A549 (cell line): ENCODE measurements at regions not wholly inside any gene's neighbourhood (a gene's known extent, or its start where the extent isn't known, plus 50 kb on each side); places are given as distances from the start of the nearest gene placed in this dataset.

Source experiments
- ATAC-seq, 2 experiments: fragments of 200-7000 bp in 1 of 2; fragments of >200 bp in 1 of 2; cut with Nextera tagmentation in 1 of 2; cut with Tn5 transposase in 1 of 2; 3 replicates each; pipeline versions ENCODE4 v1.8.0 to v1.9.1; 2018 to 2020; ENCODE audit warnings: mild to moderate bottlenecking in 1 of 2, moderate library complexity in 1 of 2
- CTCF ChIA-PET: fragments of 300-600 bp; sonication (Branson Sonifier 250); formaldehyde crosslinking; extraction: SDS; loops from one replicate; lab custom pipeline; 2021; ENCODE audit warnings: antibody characterized with exemption, inconsistent platforms; lab: Yijun Ruan, JAX
- POLR2A ChIA-PET: fragments of 350-600 bp; formaldehyde crosslinking; extraction: SDS; loops from one replicate; lab custom pipeline; 2021; ENCODE audit warnings: antibody characterized with exemption, inconsistent platforms; lab: Yijun Ruan, JAX
- DNase-seq, 2 experiments: peaks; one replicate each; pipeline versions ENCODE4 v3.0.0 to v3.0.0-alpha.2; 2011 to 2016; ENCODE audit warnings: low read depth in 1 of 2, low spot score in 1 of 2
- FAIRE-seq: peaks from 2 replicates; lab custom pipeline; 2011; peaks lifted over from hg19 to GRCh38; lab: Jason Lieb, UNC
- H3K27ac ChIP-seq, 2 experiments: fragments of >200 bp; sonication (Bioruptor Twin); formaldehyde crosslinking; 3 replicates each; pipeline ENCODE4 v1.5.1; 2016 to 2017
- H3K4me1 ChIP-seq: fragments of >200 bp; sonication (Bioruptor Twin); formaldehyde crosslinking; 3 replicates; pipeline ENCODE4 v1.6.1; 2016
- H3K4me2 ChIP-seq: fragments of >200 bp; sonication (Bioruptor Twin); formaldehyde crosslinking; 3 replicates; pipeline ENCODE4 v1.6.1; 2016
- H3K4me3 ChIP-seq: fragments of >200 bp; sonication (Bioruptor Twin); formaldehyde crosslinking; 3 replicates; pipeline ENCODE4 v1.5.1; 2016
- H3K9me3 ChIP-seq: fragments of >200 bp; sonication (Bioruptor Twin); formaldehyde crosslinking; 3 replicates; pipeline ENCODE4 v1.6.1; 2016
- CBX2 ChIP-seq: fragments of 200-600 bp; sonication (generic); IDR thresholded peaks from 2 replicates; pipeline ENCODE4 v1.6.1; 2016; ENCODE audit warnings: low read depth, mild to moderate bottlenecking, borderline replicate concordance
- CEBPB ChIP-seq, 2 experiments: fragments of >200 bp in 1 of 2; sonication (Bioruptor Twin) in 1 of 2; formaldehyde crosslinking in 1 of 2; IDR thresholded peaks; 2 replicates each; pipeline ENCODE4 v1.6.1; 2012 to 2016
- CHD4 ChIP-seq: fragments of 200-600 bp; sonication (generic); IDR thresholded peaks from 2 replicates; pipeline ENCODE4 v1.6.1; 2016; ENCODE audit warnings: antibody characterized with exemption, mild to moderate bottlenecking, borderline replicate concordance
- CTCF ChIP-seq: fragments of >200 bp; sonication (Bioruptor Twin); formaldehyde crosslinking; IDR thresholded peaks from 3 replicates; pipeline ENCODE4 v1.5.1; 2016
- FOSL2 ChIP-seq, 2 experiments: fragments of 450-650 bp in 1 of 2; fragments of >200 bp in 1 of 2; sonication (Bioruptor Twin) in 1 of 2; formaldehyde crosslinking; IDR thresholded peaks; 2 replicates each; pipeline versions ENCODE4 v1.5.0 to v1.6.1; 2016 to 2020; ENCODE audit warnings: mild to moderate bottlenecking in 1 of 2, moderate library complexity in 1 of 2
- GATA3 ChIP-seq: IDR thresholded peaks from 2 replicates; pipeline ENCODE4 v1.6.1; 2012; ENCODE audit warnings: borderline replicate concordance
- HDAC2 ChIP-seq: fragments of 200-600 bp; sonication (generic); IDR thresholded peaks from 2 replicates; pipeline ENCODE4 v1.6.1; 2016
- HOXA7 ChIP-seq: fragments of 250-450 bp; sonication (Bioruptor Pico); IDR thresholded peaks from 2 replicates; pipeline ENCODE4 v1.5.0; 2020; ENCODE audit warnings: mild to moderate bottlenecking, moderate library complexity
- JUN ChIP-seq, 2 experiments: fragments of >200 bp; sonication (Bioruptor Twin); formaldehyde crosslinking; IDR thresholded peaks; 2 replicates in 1 of 2; 3 replicates in 1 of 2; pipeline ENCODE4 v1.6.1; 2016 to 2017
- JUNB ChIP-seq: fragments of >200 bp; sonication (Bioruptor Twin); formaldehyde crosslinking; IDR thresholded peaks from 2 replicates; pipeline ENCODE4 v1.6.1; 2016
- MAFK ChIP-seq: fragments of 450-650 bp; IDR thresholded peaks from 2 replicates; pipeline ENCODE4 v1.6.1; 2014; ENCODE audit not compliant: partially characterized antibody
- MAZ ChIP-seq: fragments of 150-350 bp; IDR thresholded peaks from 2 replicates; pipeline ENCODE4 v1.6.1; 2014; ENCODE audit warnings: antibody characterized with exemption, low read depth, low read length, borderline replicate concordance
- MYC ChIP-seq: IDR thresholded peaks from 2 replicates; pipeline ENCODE4 v1.6.1; 2012; ENCODE audit warnings: mild to moderate bottlenecking, inconsistent platforms, low read length, improper control_type of control experiment, borderline replicate concordance
- NR3C1 ChIP-seq: fragments of >200 bp; sonication (Bioruptor Twin); formaldehyde crosslinking; IDR thresholded peaks from 3 replicates; pipeline ENCODE4 v1.6.1; 2017
- POLR2A ChIP-seq: IDR thresholded peaks from 2 replicates; pipeline ENCODE4 v1.6.1; 2012; ENCODE audit warnings: mild to moderate bottlenecking, low read length
- RAD21 ChIP-seq, 2 experiments: fragments of >200 bp in 1 of 2; sonication (Bioruptor Twin) in 1 of 2; formaldehyde crosslinking in 1 of 2; IDR thresholded peaks in 1 of 2; conservative IDR thresholded peaks in 1 of 2; 2 replicates in 1 of 2; 3 replicates in 1 of 2; pipeline ENCODE4 v1.6.1; 2012 to 2018; ENCODE audit warnings: inconsistent platforms in 1 of 2
- RARB ChIP-seq: fragments of 250-450 bp; sonication (Bioruptor Pico); IDR thresholded peaks from 2 replicates; pipeline ENCODE4 v1.8.0; 2021; ENCODE audit warnings: mild to moderate bottlenecking, moderate library complexity
- SREBF2 ChIP-seq: fragments of 450-650 bp; IDR thresholded peaks from 2 replicates; pipeline ENCODE4 v1.6.1; 2014; ENCODE audit warnings: mild to moderate bottlenecking, moderate library complexity
- ZC3H11A ChIP-seq: fragments of 450-650 bp; IDR thresholded peaks from 2 replicates; pipeline ENCODE4 v1.6.1; 2014; ENCODE audit warnings: antibody characterized with exemption, mild to moderate bottlenecking
- ZSCAN20 ChIP-seq: fragments of 250-450 bp; sonication (Bioruptor Pico); IDR thresholded peaks from 2 replicates; pipeline ENCODE4 v1.8.0; 2022; ENCODE audit warnings: mild to moderate bottlenecking, moderate library complexity
- WGBS: methylation state at CpG from one replicate; pipeline ENCODE4 v1.1.6; 2017; ENCODE audit errors: missing lambda C conversion rate; 5-methylcytosine and 5-hydroxymethylcytosine counted together
- TF ChIP-seq, protein P1 (sequence below): fragments of >200 bp; sonication (Bioruptor Twin); formaldehyde crosslinking; IDR thresholded peaks from 3 replicates; pipeline ENCODE4 v1.6.1; 2016
- TF ChIP-seq, protein P2 (sequence below): IDR thresholded peaks from 2 replicates; pipeline ENCODE4 v1.6.1; 2012
- TF ChIP-seq, protein P3 (sequence below): IDR thresholded peaks from 2 replicates; pipeline ENCODE4 v1.6.1; 2012; ENCODE audit warnings: low read depth, borderline replicate concordance
- TF ChIP-seq, protein P4 (sequence below): fragments of 200-600 bp; sonication (generic); IDR thresholded peaks from 2 replicates; pipeline ENCODE4 v1.6.1; 2016; ENCODE audit warnings: antibody characterized with exemption, mild to moderate bottlenecking, moderate library complexity

DNA sequence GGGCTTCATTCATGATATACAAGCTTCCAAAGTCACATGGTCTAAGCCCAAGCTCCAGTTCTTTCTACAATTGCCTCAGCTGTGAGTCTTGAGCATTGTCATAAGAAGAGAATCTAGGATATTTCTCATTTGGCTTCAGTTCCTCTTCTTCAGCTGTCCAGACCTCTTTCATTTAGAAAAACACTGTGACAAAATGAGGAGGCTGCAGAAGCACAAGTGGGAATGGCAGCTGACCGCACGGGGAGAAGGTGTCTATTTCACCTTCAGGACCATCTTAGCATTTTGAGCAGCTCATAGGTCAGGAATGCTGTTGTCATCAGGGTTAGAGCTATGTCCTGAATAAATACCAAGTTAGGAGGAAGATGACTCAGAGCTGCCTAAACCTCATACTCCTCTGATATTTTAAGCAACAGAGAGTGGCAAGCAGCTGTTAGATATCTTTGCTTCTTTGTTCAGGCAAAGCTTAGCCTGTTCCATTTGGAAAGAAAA, 390.1 kb upstream of the CITED2 start:
- peak; percentile 32 for FAIRE-seq
- POLR2A ChIA-PET, result interaction anchor here (0.5 to 1.4 kb wide), 2 partner anchors 248 to 390 kb away, joined by 3 to 14 read pairs; partner anchors contain the start of gene CITED2

DNA sequence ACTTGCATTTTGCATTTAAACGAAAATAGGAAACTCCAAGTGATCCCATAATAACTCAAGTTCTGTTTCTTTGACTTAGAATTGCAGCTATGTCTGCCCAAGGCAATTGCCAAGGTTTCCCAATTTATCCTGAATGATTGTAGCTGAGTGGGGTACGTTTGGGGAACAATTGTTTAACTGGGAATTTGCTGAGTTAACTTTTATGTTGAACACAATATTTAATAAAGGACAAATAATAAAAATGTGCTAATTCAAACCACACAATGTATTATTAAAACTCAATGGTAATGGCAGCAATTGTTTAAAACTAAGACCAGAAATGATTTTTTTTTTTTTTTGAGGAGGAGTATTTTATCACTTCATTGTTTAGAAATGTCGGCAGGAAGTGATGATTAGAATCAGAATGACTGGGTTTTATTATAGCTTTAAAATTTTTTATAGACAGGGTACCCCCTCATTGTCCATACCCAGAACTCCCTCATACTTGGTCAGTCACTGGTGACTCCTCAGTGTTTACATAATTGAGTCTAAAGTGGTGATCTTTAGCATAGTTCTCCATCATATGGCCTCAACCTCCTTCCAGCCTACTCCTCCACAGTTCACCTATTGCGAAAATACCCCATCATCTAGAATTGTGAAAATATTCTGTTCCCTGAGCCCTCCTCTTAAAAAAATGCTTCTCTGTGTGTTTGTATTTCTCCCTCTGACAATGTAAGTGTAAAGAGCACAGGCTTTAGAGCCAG, 389.2 kb upstream of the CITED2 start:
- no peak for FAIRE-seq
- H3K27ac ChIP-seq, result peak overlapping the region; percentile 59 to 77
- H3K4me1 ChIP-seq, result peaks cover 38% of the 10 kb centered on the region
- no peak overlapping the region for H3K4me3 ChIP-seq
- ATAC-seq, result peak in 1 of 2 experiments; percentile 18; a peak in 2 of 6 replicates
- DNase-seq, result no peak
- CTCF ChIA-PET, result interaction anchor here (0.7 to 0.9 kb wide), 2 partner anchors 84 to 394 kb away, joined by 3 read pairs; no protein-coding TSS in a partner anchor
- POLR2A ChIA-PET, result interaction anchor here (1.4 kb wide), 1 partner anchor 389 kb away, joined by 14 read pairs; the partner anchor contains the start of gene CITED2
- H3K4me2 ChIP-seq, result peak overlapping the region; percentile 83
- no peaks in the 10 kb centered on the region for H3K9me3 ChIP-seq
- 78% methylated on average over 4 of the region's 4 CpGs for WGBS
- TF ChIP-seq HOXA7 (CRISPR knock-in tag) (no peak), CBX2 (no peak), ZC3H11A (no peak), FOSL2 (IDR thresholded peaks at IDR 0.05) (no peak), FOSL2 (CRISPR knock-in tag; IDR thresholded peaks at IDR 0.05) (no peak), CTCF (no peak), MAFK (peak; percentile 25), RARB (CRISPR knock-in tag) (no peak), HDAC2 (no peak), SREBF2 (no peak), MAZ (no peak)
- TF ChIP-seq, protein P1, sequence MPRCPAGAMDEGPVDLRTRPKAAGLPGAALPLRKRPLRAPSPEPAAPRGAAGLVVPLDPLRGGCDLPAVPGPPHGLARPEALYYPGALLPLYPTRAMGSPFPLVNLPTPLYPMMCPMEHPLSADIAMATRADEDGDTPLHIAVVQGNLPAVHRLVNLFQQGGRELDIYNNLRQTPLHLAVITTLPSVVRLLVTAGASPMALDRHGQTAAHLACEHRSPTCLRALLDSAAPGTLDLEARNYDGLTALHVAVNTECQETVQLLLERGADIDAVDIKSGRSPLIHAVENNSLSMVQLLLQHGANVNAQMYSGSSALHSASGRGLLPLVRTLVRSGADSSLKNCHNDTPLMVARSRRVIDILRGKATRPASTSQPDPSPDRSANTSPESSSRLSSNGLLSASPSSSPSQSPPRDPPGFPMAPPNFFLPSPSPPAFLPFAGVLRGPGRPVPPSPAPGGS, result no peak

More for the DNA sequence above, 390.1 kb upstream of the CITED2 start:
- WGBS, result 0% methylated on average over 2 of the region's 2 CpGs
- H3K4me2 ChIP-seq, result peak overlapping the region; percentile 83
- TF ChIP-seq MYC (no peak), POLR2A (no peak), CHD4 (no peak), ZSCAN20 (no peak), CEBPB (IDR thresholded peaks at IDR 0.05) (peak in 1 of 2 experiments; percentile 21; a peak in 1 of 4 replicates), JUN (IDR thresholded peaks at IDR 0.05) (peak in 1 of 2 experiments; percentile 33; a peak in 1 of 5 replicates), GATA3 (peak; percentile 83; the same call in 1 of the 2 replicates), FOSL2 (IDR thresholded peaks at IDR 0.05) (peak; percentile 86), FOSL2 (CRISPR knock-in tag; IDR thresholded peaks at IDR 0.05) (peak; percentile 88), CTCF (no peak), HDAC2 (no peak), JUNB (peak; percentile 77), RAD21 (conservative IDR thresholded peaks at IDR 0.05 in 1 of 2, IDR thresholded peaks at IDR 0.05 in 1 of 2) (0 out of 5 replicates have a peak, but pooled peaks of 1 of the 2 experiments have one; percentile 2), NR3C1 (no peak)
- TF ChIP-seq, protein P2, sequence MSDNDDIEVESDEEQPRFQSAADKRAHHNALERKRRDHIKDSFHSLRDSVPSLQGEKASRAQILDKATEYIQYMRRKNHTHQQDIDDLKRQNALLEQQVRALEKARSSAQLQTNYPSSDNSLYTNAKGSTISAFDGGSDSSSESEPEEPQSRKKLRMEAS, result peak; percentile 61
- TF ChIP-seq, protein P3, sequence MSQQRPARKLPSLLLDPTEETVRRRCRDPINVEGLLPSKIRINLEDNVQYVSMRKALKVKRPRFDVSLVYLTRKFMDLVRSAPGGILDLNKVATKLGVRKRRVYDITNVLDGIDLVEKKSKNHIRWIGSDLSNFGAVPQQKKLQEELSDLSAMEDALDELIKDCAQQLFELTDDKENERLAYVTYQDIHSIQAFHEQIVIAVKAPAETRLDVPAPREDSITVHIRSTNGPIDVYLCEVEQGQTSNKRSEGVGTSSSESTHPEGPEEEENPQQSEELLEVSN, result no peak
- TF ChIP-seq, protein P4, sequence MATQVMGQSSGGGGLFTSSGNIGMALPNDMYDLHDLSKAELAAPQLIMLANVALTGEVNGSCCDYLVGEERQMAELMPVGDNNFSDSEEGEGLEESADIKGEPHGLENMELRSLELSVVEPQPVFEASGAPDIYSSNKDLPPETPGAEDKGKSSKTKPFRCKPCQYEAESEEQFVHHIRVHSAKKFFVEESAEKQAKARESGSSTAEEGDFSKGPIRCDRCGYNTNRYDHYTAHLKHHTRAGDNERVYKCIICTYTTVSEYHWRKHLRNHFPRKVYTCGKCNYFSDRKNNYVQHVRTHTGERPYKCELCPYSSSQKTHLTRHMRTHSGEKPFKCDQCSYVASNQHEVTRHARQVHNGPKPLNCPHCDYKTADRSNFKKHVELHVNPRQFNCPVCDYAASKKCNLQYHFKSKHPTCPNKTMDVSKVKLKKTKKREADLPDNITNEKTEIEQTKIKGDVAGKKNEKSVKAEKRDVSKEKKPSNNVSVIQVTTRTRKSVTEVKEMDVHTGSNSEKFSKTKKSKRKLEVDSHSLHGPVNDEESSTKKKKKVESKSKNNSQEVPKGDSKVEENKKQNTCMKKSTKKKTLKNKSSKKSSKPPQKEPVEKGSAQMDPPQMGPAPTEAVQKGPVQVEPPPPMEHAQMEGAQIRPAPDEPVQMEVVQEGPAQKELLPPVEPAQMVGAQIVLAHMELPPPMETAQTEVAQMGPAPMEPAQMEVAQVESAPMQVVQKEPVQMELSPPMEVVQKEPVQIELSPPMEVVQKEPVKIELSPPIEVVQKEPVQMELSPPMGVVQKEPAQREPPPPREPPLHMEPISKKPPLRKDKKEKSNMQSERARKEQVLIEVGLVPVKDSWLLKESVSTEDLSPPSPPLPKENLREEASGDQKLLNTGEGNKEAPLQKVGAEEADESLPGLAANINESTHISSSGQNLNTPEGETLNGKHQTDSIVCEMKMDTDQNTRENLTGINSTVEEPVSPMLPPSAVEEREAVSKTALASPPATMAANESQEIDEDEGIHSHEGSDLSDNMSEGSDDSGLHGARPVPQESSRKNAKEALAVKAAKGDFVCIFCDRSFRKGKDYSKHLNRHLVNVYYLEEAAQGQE, result no peak
- ATAC-seq (peak; percentile 98 to 99), DNase-seq (peak; percentile 47 to 72)
- CTCF ChIA-PET, result interaction anchor here (0.9 kb wide), 1 partner anchor 395 kb away, joined by 3 read pairs; no protein-coding TSS in a partner anchor
- peaks cover 38% of the 10 kb centered on the region for H3K4me1 ChIP-seq
- H3K9me3 ChIP-seq, result no peaks in the 10 kb centered on the region
- H3K27ac ChIP-seq, result peak overlapping the region; percentile 63 to 77
- H3K4me3 ChIP-seq, result no peak overlapping the region
